ENCODE measurements at regions not wholly inside any gene's neighbourhood (a gene's known extent, or its start where the extent isn't known, plus 50 kb on each side); places are given as distances from the start of the nearest gene placed in this dataset.

GRCh38 chr10:89963451-89964102 lies 262.2 kb downstream of the KIF20B start:
- H3K4me3 ChIP-seq, result no peak overlapping the region
- no peaks in the 10 kb centered on the region for H3K27me3 ChIP-seq (ENCODE audit: insufficient read depth in 3 of 3, low read length in 2 of 3)
- intact Hi-C loops (cut with DNase I), result no loop called here
- no peaks in the 10 kb centered on the region for H3K4me1 ChIP-seq
- no peaks in the 10 kb centered on the region for H3K36me3 ChIP-seq (ENCODE audit: insufficient read depth in 1 of 2, low read depth in 1 of 2)
- no peak for TF ChIP-seq CTCF (IDR thresholded peaks at IDR 0.05)
- no peak for DNase-seq
- ATAC-seq, result no peak
- no peak overlapping the region for H3K27ac ChIP-seq
- no peaks in the 10 kb centered on the region for H3K9me3 ChIP-seq
- WGBS, 3 donors, result 91 to 96% (median 91%) methylated on average over 2 of the region's 2 CpGs

DNA sequence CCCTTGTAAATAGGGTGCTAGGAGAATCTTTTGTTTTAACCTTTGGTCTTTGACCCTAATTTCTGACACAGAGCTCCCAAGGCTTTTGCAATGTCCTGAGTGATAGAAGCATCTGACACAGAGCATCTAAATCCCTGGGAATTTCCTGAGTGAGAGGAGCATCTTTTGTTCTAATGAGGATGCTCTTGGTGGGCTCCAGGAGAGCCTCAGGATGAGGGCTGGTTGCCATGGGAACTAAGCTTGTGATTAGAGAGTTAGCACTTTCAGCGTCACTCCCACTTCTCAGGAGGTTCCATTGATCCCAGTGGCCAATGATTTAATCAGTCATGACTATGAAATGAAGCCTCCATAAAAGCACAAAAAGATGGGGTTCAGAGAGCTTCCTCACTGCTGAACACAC lies 264.8 kb downstream of the KIF20B start:
- 33 to 61% (median 38%) methylated on average over 1 of the region's 1 CpG for WGBS, 3 donors
- Histone ChIP-seq H3K9me3 (no peaks in the 10 kb centered on the region), H3K27ac (no peak overlapping the region), H3K36me3 (ENCODE audit: insufficient read depth in 1 of 2, low read depth in 1 of 2) (no peaks in the 10 kb centered on the region), H3K27me3 (ENCODE audit: insufficient read depth in 3 of 3, low read length in 2 of 3) (no peaks in the 10 kb centered on the region), H3K4me1 (no peaks in the 10 kb centered on the region), H3K4me3 (no peak overlapping the region)
- ATAC-seq (no peak), DNase-seq (no peak)
- TF ChIP-seq CTCF (IDR thresholded peaks at IDR 0.05), result no peak
- intact Hi-C loops (cut with DNase I), result no loop called here

DNA sequence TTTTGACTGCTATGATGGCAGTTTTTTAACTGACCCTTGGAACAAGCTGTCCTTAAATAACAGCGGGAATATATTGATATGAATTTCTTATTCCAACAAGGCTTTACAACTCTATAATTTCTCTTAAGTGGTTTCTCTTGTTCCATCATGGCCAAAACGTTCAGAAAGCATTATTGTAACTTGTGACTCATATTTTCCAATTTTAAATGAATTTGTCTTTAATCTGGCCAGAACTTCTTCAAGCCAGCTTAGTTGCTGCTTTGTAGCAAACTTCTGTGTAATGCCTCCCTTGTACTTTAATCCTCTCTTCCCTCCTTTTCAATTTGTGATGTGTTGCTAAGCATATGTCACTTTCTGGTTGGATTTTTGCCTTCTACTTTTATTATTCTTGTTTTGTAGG lies 271.9 kb downstream of the KIF20B start:
- WGBS, 3 donors, result 48 to 50% (median 50%) methylated on average over 2 of the region's 2 CpGs
- Histone ChIP-seq H3K4me1 (no peaks in the 10 kb centered on the region), H3K4me3 (no peak overlapping the region), H3K27ac (no peak overlapping the region), H3K27me3 (ENCODE audit: insufficient read depth in 3 of 3, low read length in 2 of 3) (no peaks in the 10 kb centered on the region), H3K36me3 (ENCODE audit: insufficient read depth in 1 of 2, low read depth in 1 of 2) (no peaks in the 10 kb centered on the region), H3K9me3 (no peaks in the 10 kb centered on the region)
- intact Hi-C loops (cut with DNase I), result no loop called here
- no peak for DNase-seq
- no peak for TF ChIP-seq CTCF (IDR thresholded peaks at IDR 0.05)
- no peak for ATAC-seq

GRCh38 chr10:89975071-89975470 lies 273.7 kb downstream of the KIF20B start:
- Histone ChIP-seq H3K4me3 (no peak overlapping the region), H3K9me3 (no peaks in the 10 kb centered on the region), H3K36me3 (ENCODE audit: insufficient read depth in 1 of 2, low read depth in 1 of 2) (no peaks in the 10 kb centered on the region), H3K27me3 (ENCODE audit: insufficient read depth in 3 of 3, low read length in 2 of 3) (peaks cover 0 to 3% (median 0%) of the 10 kb centered on the region in 3 donors), H3K27ac (no peak overlapping the region), H3K4me1 (no peaks in the 10 kb centered on the region)
- 21 to 46% (median 27%) methylated on average over 2 of the region's 2 CpGs for WGBS, 3 donors
- TF ChIP-seq CTCF (IDR thresholded peaks at IDR 0.05), result no peak
- DNase-seq (no peak), ATAC-seq (no peak)
- intact Hi-C loops (cut with DNase I), result no loop called here

DNA sequence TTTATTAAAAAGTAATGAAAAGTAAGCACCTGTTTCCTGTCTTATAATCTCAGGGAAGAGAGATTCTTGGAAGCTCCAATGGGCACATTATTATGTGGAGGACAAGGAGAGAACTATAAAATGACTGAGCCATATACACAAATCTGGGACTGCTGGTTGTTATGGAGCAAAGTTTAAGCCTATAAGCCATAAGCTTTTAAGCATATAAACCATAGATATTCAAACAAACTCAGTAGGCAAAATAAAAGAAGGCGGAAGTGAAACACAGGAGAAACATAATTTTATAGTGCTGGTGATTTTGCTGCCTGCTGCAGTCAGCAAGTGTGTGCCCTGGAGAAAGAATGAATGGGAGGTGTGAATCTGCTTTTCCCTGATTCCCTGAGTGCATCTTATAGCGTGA lies 274.4 kb downstream of the KIF20B start:
- Histone ChIP-seq H3K4me3 (no peak overlapping the region), H3K27ac (no peak overlapping the region), H3K27me3 (ENCODE audit: insufficient read depth in 3 of 3, low read length in 2 of 3) (peaks cover 0 to 3% (median 0%) of the 10 kb centered on the region in 3 donors), H3K36me3 (ENCODE audit: insufficient read depth in 1 of 2, low read depth in 1 of 2) (no peaks in the 10 kb centered on the region), H3K9me3 (no peaks in the 10 kb centered on the region), H3K4me1 (no peaks in the 10 kb centered on the region)
- no peak for TF ChIP-seq CTCF (IDR thresholded peaks at IDR 0.05)
- WGBS, 3 donors, result 69 to 93% (median 76%) methylated on average over 2 of the region's 2 CpGs
- intact Hi-C loops (cut with DNase I), result no loop called here
- no peak for ATAC-seq
- DNase-seq, result no peak
